A549 (cell line): ENCODE measurements at regions not wholly inside any gene's neighbourhood (a gene's known extent, or its start where the extent isn't known, plus 50 kb on each side); places are given as distances from the start of the nearest gene placed in this dataset.

Experiments used
- BCL3 ChIP-seq: fragments of >200 bp; sonication (Bioruptor Twin); formaldehyde crosslinking; IDR thresholded peaks from 3 replicates; pipeline ENCODE4 v1.6.1; 2016
- CHD4 ChIP-seq: fragments of 200-600 bp; sonication (generic); IDR thresholded peaks from 2 replicates; pipeline ENCODE4 v1.6.1; 2016; ENCODE audit warnings: antibody characterized with exemption, mild to moderate bottlenecking, borderline replicate concordance
- CTCF ChIP-seq: fragments of >200 bp; sonication (Bioruptor Twin); formaldehyde crosslinking; IDR thresholded peaks from 3 replicates; pipeline ENCODE4 v1.5.1; 2016
- ELK1 ChIP-seq: fragments of 150-350 bp; IDR thresholded peaks from 2 replicates; pipeline ENCODE4 v1.6.1; 2014; ENCODE audit warnings: low read depth, mild to moderate bottlenecking, low read length
- EP300 ChIP-seq, 2 experiments: fragments of >200 bp; sonication (Bioruptor Twin); formaldehyde crosslinking; IDR thresholded peaks; 2 replicates in 1 of 2; 3 replicates in 1 of 2; pipeline ENCODE4 v1.6.1; 2016 to 2017
- JUN ChIP-seq, 2 experiments: fragments of >200 bp; sonication (Bioruptor Twin); formaldehyde crosslinking; IDR thresholded peaks; 2 replicates in 1 of 2; 3 replicates in 1 of 2; pipeline ENCODE4 v1.6.1; 2016 to 2017
- POLR2A ChIP-seq: IDR thresholded peaks from 2 replicates; pipeline ENCODE4 v1.6.1; 2012; ENCODE audit warnings: mild to moderate bottlenecking, low read length
- SMC3 ChIP-seq: fragments of >200 bp; sonication (Bioruptor Twin); formaldehyde crosslinking; IDR thresholded peaks from 3 replicates; pipeline ENCODE4 v1.6.1; 2018; ENCODE audit warnings: inconsistent platforms

GRCh38 chr4:180770265-180770664 lies 1472.9 kb upstream of the TENM3 start:
- TF ChIP-seq CTCF (no peak), CHD4 (no peak), POLR2A (no peak), BCL3 (no peak), SMC3 (no peak), ELK1 (no peak), JUN (IDR thresholded peaks at IDR 0.05) (no peak), EP300 (IDR thresholded peaks at IDR 0.05) (no peak)
